ENCODE measurements at regions not wholly inside any gene's neighbourhood (a gene's known extent, or its start where the extent isn't known, plus 50 kb on each side); places are given as distances from the start of the nearest gene placed in this dataset.
"Not testable (repeated sequence)": the region's sequence is repeated elsewhere in the genome, so short reads cannot be mapped to it uniquely, and the experiment has no call there.

- no peak for DNase-seq (ENCODE audit: low read depth in 2 of 2)
These were observed 867.6 kb downstream of the SORCS1 start for GRCh38 chr10:106296750-106297392.

GRCh38 chr10:106284802-106285587 lies 879.5 kb downstream of the SORCS1 start:
- DNase-seq (ENCODE audit: low read depth in 2 of 2): no peak

GRCh38 chr10:106280896-106281460 lies 883.5 kb downstream of the SORCS1 start:
- no peak for DNase-seq (ENCODE audit: low read depth in 2 of 2)

GRCh38 chr10:106278383-106278782 lies 886.1 kb downstream of the SORCS1 start:
- no peak for DNase-seq (ENCODE audit: low read depth in 2 of 2)

DNA sequence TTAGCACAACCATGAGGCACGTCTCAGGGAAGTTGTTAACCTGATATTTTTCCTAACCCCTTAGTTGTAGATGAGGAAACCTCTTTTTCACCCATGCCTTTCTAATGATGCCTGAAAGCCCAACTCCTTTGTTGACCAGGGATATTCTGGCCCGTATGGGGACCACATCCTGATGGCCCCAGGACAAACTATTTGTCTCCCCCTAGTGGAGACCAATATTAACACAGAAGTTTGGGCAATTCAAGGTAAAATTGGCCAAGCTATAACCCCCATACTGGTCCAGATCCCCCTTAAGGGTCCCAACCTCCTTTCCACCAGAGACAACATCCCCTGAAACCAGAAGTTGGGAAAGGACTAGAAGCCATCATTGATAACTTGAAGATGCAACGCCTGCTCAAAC lies 893.3 kb downstream of the SORCS1 start:
- DNase-seq (ENCODE audit: low read depth in 2 of 2): no peak

- DNase-seq (ENCODE audit: low read depth in 2 of 2): no peak
These were observed 896.5 kb downstream of the SORCS1 start for GRCh38 chr10:106268000-106268399.

- DNase-seq (ENCODE audit: low read depth in 2 of 2): no peak
These were observed 896.9 kb downstream of the SORCS1 start for GRCh38 chr10:106267591-106267990.

DNA sequence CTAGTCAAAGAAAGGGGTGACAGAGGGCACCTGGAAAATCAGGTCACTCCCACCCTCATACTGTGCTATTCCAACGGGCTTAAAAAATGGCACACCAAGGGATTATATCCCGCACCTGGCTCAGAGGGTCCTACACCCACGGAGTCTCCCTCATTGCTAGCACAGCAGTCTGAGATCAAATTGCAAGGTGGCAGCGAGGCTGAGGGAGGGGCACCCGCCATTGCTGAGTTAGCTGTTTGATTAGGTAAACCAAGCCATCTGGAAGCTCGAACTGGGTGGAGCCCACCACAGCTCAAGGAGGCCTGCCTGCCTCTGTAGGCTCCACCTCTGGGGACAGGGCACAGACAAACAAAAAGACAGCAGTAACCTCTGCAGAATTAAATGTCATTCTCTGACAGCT lies 907.1 kb downstream of the SORCS1 start:
- DNase-seq (ENCODE audit: low read depth in 2 of 2): not testable (repeated sequence)

DNA sequence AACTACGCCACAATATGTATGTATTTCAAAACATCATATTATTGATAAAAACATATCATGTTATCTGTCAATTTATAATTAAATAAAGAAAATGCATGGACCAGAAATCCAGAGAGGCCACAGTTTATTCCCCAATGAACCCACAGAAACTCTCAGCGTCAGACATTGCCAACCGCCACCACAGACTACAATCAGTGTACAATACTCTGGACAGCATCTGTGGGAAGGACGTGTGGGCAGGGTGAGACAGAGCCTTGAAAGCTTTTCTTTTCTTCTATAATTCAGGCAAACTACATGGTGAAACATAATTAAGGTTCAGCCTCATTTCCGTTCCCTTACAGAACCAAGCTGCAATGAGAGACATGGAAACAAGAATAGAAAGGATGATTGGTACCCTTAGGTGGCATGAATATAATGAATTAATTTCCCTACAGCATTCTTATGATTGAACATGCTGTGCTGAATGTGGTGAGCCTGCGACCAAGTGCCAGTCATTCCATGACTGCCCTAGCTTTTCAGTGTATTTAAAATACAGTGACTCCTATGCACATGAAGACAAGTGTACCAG lies 909.3 kb downstream of the SORCS1 start:
- no peak for DNase-seq (ENCODE audit: low read depth in 2 of 2)

DNA sequence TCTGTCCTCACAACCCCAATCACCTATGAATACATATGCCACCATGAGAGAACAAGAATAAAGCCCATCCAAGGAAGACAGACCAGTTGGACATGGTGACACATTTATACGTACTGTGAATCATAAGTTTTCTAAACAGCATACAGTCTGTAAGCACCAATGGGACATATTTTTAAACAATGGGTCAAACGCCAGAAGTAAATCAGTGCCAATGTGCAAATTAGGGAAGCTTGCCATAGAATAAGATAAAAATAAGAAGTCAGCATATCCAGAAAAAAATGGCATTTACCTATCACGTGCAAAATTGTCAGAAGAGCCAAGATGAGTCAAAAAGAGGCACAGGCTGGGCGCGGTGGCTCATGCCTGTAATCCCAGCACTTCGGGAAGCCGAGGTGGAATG lies 910.4 kb downstream of the SORCS1 start:
- DNase-seq (ENCODE audit: low read depth in 2 of 2): no peak

DNA sequence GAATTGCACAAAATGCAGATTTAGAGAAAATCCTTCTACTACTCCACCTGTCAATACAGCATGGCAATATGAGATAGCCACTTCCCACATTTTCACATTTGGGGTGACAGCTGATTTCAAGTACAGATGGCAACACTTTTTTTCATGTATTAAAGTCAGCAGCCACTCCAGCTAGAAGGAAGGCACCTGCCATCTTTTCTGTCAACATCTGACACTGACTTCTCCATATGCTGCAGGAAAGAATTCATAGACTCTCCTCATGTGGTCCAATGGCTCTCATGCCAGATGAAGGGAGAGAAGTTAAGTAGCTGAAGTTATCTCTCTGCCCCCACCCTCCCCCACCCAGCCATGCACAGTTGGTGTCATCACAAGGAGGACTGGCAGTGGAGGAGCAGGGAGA lies 912.0 kb downstream of the SORCS1 start:
- no peak for DNase-seq (ENCODE audit: low read depth in 2 of 2)

DNA sequence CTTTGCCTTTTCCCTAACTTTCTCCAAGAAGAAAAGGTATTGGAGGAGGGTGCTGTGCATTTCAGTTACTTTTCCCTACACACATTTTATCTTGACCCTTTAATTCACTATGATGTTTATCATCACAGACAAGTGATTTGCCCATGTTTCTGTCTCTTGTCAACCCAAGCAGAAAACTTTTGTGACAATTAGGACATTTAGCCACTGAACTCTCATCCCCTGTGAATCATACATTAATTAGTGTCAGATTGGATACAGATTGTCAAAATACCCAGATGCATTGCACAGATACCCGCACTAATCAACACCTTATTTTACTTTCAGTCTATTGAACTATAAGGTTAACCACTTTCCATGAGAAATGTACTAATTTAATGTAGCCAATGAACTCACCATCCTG lies 912.9 kb downstream of the SORCS1 start:
- DNase-seq (ENCODE audit: low read depth in 2 of 2): no peak

DNA sequence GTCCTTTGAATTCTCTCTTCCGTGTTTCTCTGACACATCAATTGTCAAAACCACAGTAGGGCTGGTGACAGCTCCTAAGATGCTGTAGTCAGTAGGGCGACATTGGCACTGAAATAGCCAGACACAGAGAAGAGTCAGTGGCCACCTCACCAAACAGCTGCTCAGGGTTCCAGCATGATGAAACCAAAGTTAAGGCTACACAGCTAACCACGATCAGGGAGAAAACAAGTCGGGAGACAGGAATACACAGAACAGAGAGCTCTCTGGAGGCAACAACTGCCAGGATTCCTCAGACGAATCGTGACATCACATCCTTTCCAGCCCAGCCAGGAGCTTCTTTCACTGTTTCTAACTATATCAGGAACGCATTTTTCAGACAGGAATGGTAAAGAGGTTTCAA lies 922.2 kb downstream of the SORCS1 start:
- DNase-seq (ENCODE audit: low read depth in 2 of 2): no peak

DNA sequence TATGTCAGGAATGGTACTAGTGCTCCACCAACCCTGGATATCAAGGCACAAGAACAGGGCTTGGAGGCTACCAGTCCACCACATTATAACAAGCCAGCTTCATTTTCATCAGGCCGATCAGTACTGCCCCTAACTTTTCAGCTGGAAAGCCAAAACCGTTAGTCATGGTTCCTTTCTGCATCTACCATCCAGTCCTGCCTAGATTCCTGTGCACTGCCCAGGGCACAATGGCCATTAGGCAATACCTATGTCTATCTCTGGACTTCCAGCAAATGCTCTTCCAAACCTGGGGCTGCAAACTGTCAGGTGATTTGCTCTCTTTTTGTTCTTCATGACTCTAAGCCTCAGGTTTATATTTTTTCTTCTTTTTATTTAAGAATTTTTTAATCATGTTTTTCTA lies 937.7 kb downstream of the SORCS1 start:
- no peak for DNase-seq (ENCODE audit: low read depth in 2 of 2)

- no peak for DNase-seq (ENCODE audit: low read depth in 2 of 2)
These were observed 938.4 kb downstream of the SORCS1 start for GRCh38 chr10:106226142-106226541.

GRCh38 chr10:106224676-106225075 lies 939.8 kb downstream of the SORCS1 start:
- no peak for DNase-seq (ENCODE audit: low read depth in 2 of 2)

- no peak for DNase-seq (ENCODE audit: low read depth in 2 of 2)
These were observed 946.9 kb downstream of the SORCS1 start for GRCh38 chr10:106217627-106218026.

GRCh38 chr10:106216085-106216484 lies 948.4 kb downstream of the SORCS1 start:
- DNase-seq (ENCODE audit: low read depth in 2 of 2): no peak

DNA sequence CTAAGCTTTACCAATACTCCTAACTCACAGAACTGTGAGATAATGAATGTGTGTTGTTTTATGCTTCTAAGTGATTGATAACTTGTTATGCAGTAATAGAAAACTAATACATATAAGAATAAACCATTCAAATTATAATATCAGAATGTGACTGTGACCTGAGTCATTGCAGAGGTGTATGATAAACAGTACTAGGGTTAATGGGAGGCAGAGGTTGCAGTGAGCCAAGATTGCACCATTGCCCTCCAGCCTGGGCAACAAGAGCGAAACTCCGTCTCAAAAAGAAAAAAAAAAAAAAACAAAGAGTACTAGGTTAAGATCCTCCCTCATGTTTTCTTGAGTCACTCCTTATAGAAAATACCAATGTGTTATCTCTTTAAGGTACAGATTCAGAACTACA lies 950.3 kb downstream of the SORCS1 start:
- DNase-seq (ENCODE audit: low read depth in 2 of 2): no peak

GRCh38 chr10:106213493-106213892 lies 951.0 kb downstream of the SORCS1 start:
- DNase-seq (ENCODE audit: low read depth in 2 of 2): no peak

DNA sequence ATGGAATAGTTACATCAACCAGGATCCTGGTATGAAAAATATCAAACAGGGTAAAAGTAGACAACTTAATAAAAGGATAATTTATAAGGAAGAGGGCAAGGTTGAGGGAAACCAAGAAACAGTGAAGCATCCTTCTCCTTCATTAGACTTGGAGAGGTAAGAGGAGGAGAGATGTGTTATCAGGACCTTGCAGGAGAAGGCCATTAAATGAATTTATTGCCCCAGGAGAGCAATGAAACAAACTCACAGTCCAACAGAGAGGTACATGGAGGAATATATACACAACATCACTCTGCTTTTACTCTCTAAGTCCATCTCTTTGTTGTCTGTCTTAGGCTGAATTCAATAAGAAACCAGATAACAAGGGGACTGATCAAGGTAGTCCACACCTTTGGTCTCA lies 966.2 kb downstream of the SORCS1 start:
- DNase-seq (ENCODE audit: low read depth in 2 of 2): no peak

DNA sequence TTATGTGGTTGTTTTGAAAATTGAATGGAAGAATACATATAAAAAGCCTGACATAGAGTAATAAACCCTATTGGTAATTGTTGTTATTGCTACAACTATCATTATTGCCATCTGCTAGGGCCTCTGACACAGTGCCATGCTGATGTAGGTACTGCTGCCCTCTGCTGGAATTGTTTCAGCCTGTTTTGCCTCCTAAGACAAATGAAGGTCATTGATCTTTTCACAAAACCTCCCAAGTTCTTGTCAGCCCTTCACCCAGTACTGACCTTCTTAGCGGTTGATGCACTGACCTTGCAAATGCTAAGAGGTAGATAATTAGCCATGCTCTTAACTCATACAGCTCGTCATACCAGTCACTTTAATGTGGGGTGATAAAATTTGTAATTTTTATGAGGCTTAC lies 975.2 kb downstream of the SORCS1 start:
- peak in 1 of 2 experiments; percentile 6 for DNase-seq (ENCODE audit: low read depth in 2 of 2)

GRCh38 chr10:106185951-106186350 lies 978.6 kb downstream of the SORCS1 start:
- DNase-seq (ENCODE audit: low read depth in 2 of 2): no peak
